NT2/D1 (cell line): ENCODE measurements at regions not wholly inside any gene's neighbourhood (a gene's known extent, or its start where the extent isn't known, plus 50 kb on each side); places are given as distances from the start of the nearest gene placed in this dataset.

Experiments
- SUZ12 ChIP-seq: IDR thresholded peaks from 2 replicates; pipeline ENCODE4 v1.6.1; 2011; ENCODE audit not compliant: insufficient read length, insufficient read depth; ENCODE audit errors: extremely low read depth
- YY1 ChIP-seq: IDR thresholded peaks from 2 replicates; pipeline ENCODE4 v1.6.1; 2011; ENCODE audit not compliant: insufficient read length, insufficient read depth
- ZNF274 ChIP-seq: IDR thresholded peaks from 2 replicates; pipeline ENCODE4 v1.6.1; 2011; ENCODE audit warnings: mild to moderate bottlenecking, low read depth, low read length

GRCh38 chr11:106497321-106497720 lies 419.9 kb downstream of the AASDHPPT start:
- TF ChIP-seq YY1 (no peak), SUZ12 (no peak), ZNF274 (no peak)
